PC-3 (cell line): ENCODE measurements at regions not wholly inside any gene's neighbourhood (a gene's known extent, or its start where the extent isn't known, plus 50 kb on each side); places are given as distances from the start of the nearest gene placed in this dataset.

Experiments
- CTCF ChIP-seq: fragments of 300-600 bp; sonication (generic); conservative IDR thresholded peaks from 2 replicates; pipeline ENCODE4 v1.5.1; 2017; ENCODE audit warnings: antibody characterized with exemption, low read depth, mild to moderate bottlenecking, low read length
- EZH2 ChIP-seq: fragments of 300-600 bp; sonication (generic); IDR thresholded peaks from one replicate; pipeline ENCODE4 v1.6.1; 2017; ENCODE audit warnings: antibody characterized with exemption, mild to moderate bottlenecking, low read length; ENCODE audit not compliant: unreplicated experiment
- EZH2phosphoT487 ChIP-seq: fragments of 300-600 bp; sonication (generic); IDR thresholded peaks from 2 replicates; pipeline ENCODE4 v1.6.1; 2018; ENCODE audit warnings: mild to moderate bottlenecking, antibody characterized with exemption, low read length, borderline replicate concordance

DNA sequence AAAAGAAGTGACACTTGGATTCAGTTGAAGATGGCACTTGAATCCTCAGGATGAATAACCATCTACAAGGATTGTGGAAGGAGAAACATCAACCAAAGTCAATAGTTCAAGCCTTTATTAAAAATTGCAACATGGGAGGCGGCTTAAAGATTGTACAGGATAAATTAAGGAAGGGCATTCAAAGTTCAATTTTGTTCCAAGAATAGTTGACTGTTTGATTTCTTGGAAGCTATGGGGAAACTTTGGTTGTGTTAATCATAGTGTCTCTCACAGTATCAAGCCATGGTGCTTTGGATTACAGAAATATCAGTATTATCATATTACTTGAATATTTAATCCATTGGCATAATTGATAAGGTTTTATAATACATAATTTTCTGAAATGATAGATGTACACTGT is 1844.3 kb downstream of the MAT2B start:
- TF ChIP-seq CTCF, result no peak
- no peak for TF ChIP-seq EZH2
- TF ChIP-seq EZH2phosphoT487, result no peak
